H9 (cell line): ENCODE measurements at regions not wholly inside any gene's neighbourhood (a gene's known extent, or its start where the extent isn't known, plus 50 kb on each side); places are given as distances from the start of the nearest gene placed in this dataset.

Experiments
- DNase-seq: peaks from one replicate; pipeline ENCODE4 v3.0.0-alpha.2; 2017
- H2AFZ ChIP-seq: one replicate; pipeline ENCODE4 v1.6.1; 2013; ENCODE audit warnings: mild to moderate bottlenecking, low read length, control low read depth, moderate library complexity
- H2AK5ac ChIP-seq: 2 replicates; pipeline ENCODE4 v1.6.1; 2013; ENCODE audit warnings: low read length, control low read depth, mixed read lengths; ENCODE audit not compliant: insufficient read length
- H2BK120ac ChIP-seq: one replicate; pipeline ENCODE4 v1.6.1; 2013; ENCODE audit warnings: low read depth, mild to moderate bottlenecking, low read length, control low read depth, inconsistent platforms; ENCODE audit not compliant: poor library complexity, severe bottlenecking
- H2BK12ac ChIP-seq: 2 replicates; pipeline ENCODE4 v1.6.1; 2013; ENCODE audit warnings: low read length, control low read depth, mixed read lengths, low read depth; ENCODE audit not compliant: insufficient read length
- H2BK15ac ChIP-seq: 2 replicates; pipeline ENCODE4 v1.6.1; 2013; ENCODE audit warnings: low read depth, low read length, control low read depth
- H2BK20ac ChIP-seq: one replicate; pipeline ENCODE4 v1.6.1; 2013; ENCODE audit warnings: low read depth, mild to moderate bottlenecking, low read length, control low read depth, inconsistent platforms; ENCODE audit not compliant: poor library complexity, severe bottlenecking
- H2BK5ac ChIP-seq: 2 replicates; pipeline ENCODE4 v1.6.1; 2013; ENCODE audit warnings: low read length, control low read depth, mixed read lengths; ENCODE audit not compliant: insufficient read length
- H3K14ac ChIP-seq: 2 replicates; pipeline ENCODE4 v1.6.1; 2013; ENCODE audit warnings: low read length, control low read depth; ENCODE audit not compliant: insufficient read depth
- H3K18ac ChIP-seq: 2 replicates; pipeline ENCODE4 v1.6.1; 2013; ENCODE audit warnings: low read depth, mild to moderate bottlenecking, mixed read lengths, low read length, control low read depth; ENCODE audit not compliant: insufficient read length
- H3K23ac ChIP-seq: 2 replicates; pipeline ENCODE4 v1.6.1; 2013; ENCODE audit warnings: low read length, control low read depth, mixed read lengths, low read depth; ENCODE audit not compliant: insufficient read length
- H3K23me2 ChIP-seq: 2 replicates; pipeline ENCODE4 v1.6.1; 2013; ENCODE audit warnings: low read depth, mild to moderate bottlenecking, mixed read lengths, low read length, control low read depth; ENCODE audit not compliant: insufficient read length, poor library complexity, severe bottlenecking
- H3K27ac ChIP-seq: 2 replicates; pipeline ENCODE4 v1.5.1; 2013; ENCODE audit warnings: low read length, control low read depth, mixed read lengths, low read depth; ENCODE audit not compliant: insufficient read length
- H3K27me3 ChIP-seq: 2 replicates; pipeline ENCODE4 v1.6.1; 2013; ENCODE audit warnings: low read length, control low read depth, inconsistent platforms; ENCODE audit not compliant: insufficient read depth
- H3K4ac ChIP-seq: 2 replicates; pipeline ENCODE4 v1.6.1; 2013; ENCODE audit warnings: low read depth, mild to moderate bottlenecking, control low read depth, inconsistent platforms, low read length, moderate library complexity
- H3K4me1 ChIP-seq: 2 replicates; pipeline ENCODE4 v1.6.1; 2013; ENCODE audit warnings: low read length, control low read depth, inconsistent platforms; ENCODE audit not compliant: insufficient read depth
- H3K4me2 ChIP-seq: 2 replicates; pipeline ENCODE4 v1.6.1; 2013; ENCODE audit warnings: low read length, control low read depth, mixed read lengths; ENCODE audit not compliant: insufficient read length, insufficient read depth
- H3K56ac ChIP-seq: 2 replicates; pipeline ENCODE4 v1.6.1; 2013; ENCODE audit warnings: low read depth, mild to moderate bottlenecking, mixed read lengths, low read length, control low read depth; ENCODE audit not compliant: insufficient read length
- H3K79me1 ChIP-seq: 2 replicates; pipeline ENCODE4 v1.6.1; 2013; ENCODE audit warnings: low read depth, mild to moderate bottlenecking, moderate library complexity, low read length, control low read depth, inconsistent platforms; ENCODE audit not compliant: insufficient read depth, poor library complexity, severe bottlenecking
- H3K79me2 ChIP-seq: 2 replicates; pipeline ENCODE4 v1.6.1; 2013; ENCODE audit warnings: low read length, control low read depth, inconsistent platforms; ENCODE audit not compliant: insufficient read depth
- H3K9ac ChIP-seq: 2 replicates; pipeline ENCODE4 v1.6.1; 2013; ENCODE audit warnings: low read length, control low read depth, mixed read lengths; ENCODE audit not compliant: insufficient read length; ENCODE audit errors: extremely low read depth
- H3K9me3 ChIP-seq: one replicate; pipeline ENCODE4 v1.6.1; 2013; ENCODE audit warnings: low read depth, low read length, inconsistent platforms; ENCODE audit not compliant: control insufficient read depth
- H3T11ph ChIP-seq: one replicate; pipeline ENCODE4 v1.6.1; 2013; ENCODE audit warnings: mild to moderate bottlenecking, low read length, control low read depth, inconsistent platforms
- H4K20me1 ChIP-seq: one replicate; pipeline ENCODE4 v1.6.1; 2013; ENCODE audit not compliant: control insufficient read depth, insufficient read length, insufficient read depth
- H4K5ac ChIP-seq: 2 replicates; pipeline ENCODE4 v1.6.1; 2013; ENCODE audit warnings: low read depth, mild to moderate bottlenecking, mixed read lengths, low read length, control low read depth; ENCODE audit not compliant: insufficient read length
- H4K8ac ChIP-seq: replicated peaks from 2 replicates; pipeline ENCODE4 v1.6.1; 2013; ENCODE audit warnings: low read length, control low read depth, mixed read lengths, low read depth; ENCODE audit not compliant: insufficient read length
- H4K91ac ChIP-seq: 2 replicates; pipeline ENCODE4 v1.6.1; 2013; ENCODE audit warnings: low read depth, mild to moderate bottlenecking, moderate library complexity, mixed read lengths, low read length, control low read depth; ENCODE audit not compliant: insufficient read length
- H3K27ac Mint-ChIP-seq, 3 experiments: 2 replicates in 2 of 3; 3 replicates in 1 of 3; pipeline ENCODE4 v1.8.0; 2020 to 2021; ENCODE audit warnings: mixed read lengths in 3 of 3, mild to moderate bottlenecking in 1 of 3, moderate library complexity in 1 of 3
- H3K27me3 Mint-ChIP-seq: 2 replicates; pipeline ENCODE4 v1.8.0; 2021; ENCODE audit warnings: low read depth, mild to moderate bottlenecking, moderate library complexity, mixed read lengths
- H3K36me3 Mint-ChIP-seq, 3 experiments: 2 replicates in 2 of 3; 3 replicates in 1 of 3; pipeline ENCODE4 v1.8.0; 2020 to 2021; ENCODE audit warnings: low read depth in 3 of 3, mixed read lengths in 3 of 3; ENCODE audit not compliant: insufficient read depth in 1 of 3
- H3K4me1 Mint-ChIP-seq, 2 experiments: 2 replicates each; pipeline ENCODE4 v1.8.0; 2020; ENCODE audit warnings: mixed read lengths in 2 of 2
- H3K4me3 Mint-ChIP-seq, 2 experiments: 2 replicates in 1 of 2; 3 replicates in 1 of 2; pipeline ENCODE4 v1.8.0; 2020 to 2021; ENCODE audit warnings: mild to moderate bottlenecking in 2 of 2, mixed read lengths in 2 of 2, moderate library complexity in 1 of 2
- H3K9me3 Mint-ChIP-seq, 2 experiments: 2 replicates in 1 of 2; 3 replicates in 1 of 2; pipeline ENCODE4 v1.8.0; 2020; ENCODE audit warnings: mild to moderate bottlenecking in 2 of 2, mixed read lengths in 2 of 2, moderate library complexity in 1 of 2
- CTCF ChIP-seq: fragments of 200-600 bp; sonication (generic); conservative IDR thresholded peaks from 3 replicates; pipeline ENCODE4 v1.8.0; 2021; ENCODE audit warnings: antibody characterized with exemption, mild to moderate bottlenecking
- WGBS: extraction: QIAGEN DNeasy Blood & Tissue Kit; methylation state at CpG from one replicate; pipeline ENCODE4 v1.1.7; 2013; ENCODE audit warnings: missing lambda C conversion rate, low lambda C conversion rate, mixed read lengths; ENCODE audit not compliant: insufficient read length; ENCODE audit errors: extremely low coverage; 5-methylcytosine and 5-hydroxymethylcytosine counted together

- Histone ChIP-seq H3K79me1 (no peaks in the 10 kb centered on the region), H3K4me2 (no peak overlapping the region), H2BK5ac (no peak overlapping the region), H3K23ac (no peak overlapping the region), H3K14ac (no peak overlapping the region; the same call in 1 of the 2 replicates), H3K27ac (no peak overlapping the region), H2BK12ac (no peak overlapping the region), H4K5ac (no peak overlapping the region), H2AK5ac (no peak overlapping the region), H3K23me2 (no peaks in the 10 kb centered on the region), H3K27me3 (no peaks in the 10 kb centered on the region), H3K18ac (no peak overlapping the region), H3K9me3 (no peaks in the 10 kb centered on the region), H3T11ph (no peak overlapping the region), H3K79me2 (no peaks in the 10 kb centered on the region), H4K91ac (no peak overlapping the region), H4K8ac (no peak overlapping the region), H2BK120ac (no peak overlapping the region), H2AFZ (no peak overlapping the region), H3K4ac (no peak overlapping the region), H3K9ac (no peak overlapping the region), H3K4me1 (no peaks in the 10 kb centered on the region), H2BK20ac (no peak overlapping the region), H2BK15ac (no peak overlapping the region), H3K56ac (no peak overlapping the region), H4K20me1 (no peaks in the 10 kb centered on the region)
- WGBS = no CpG with 5 or more reads among the region's 12 CpGs
- peak; percentile 12 for DNase-seq
- no peak for TF ChIP-seq CTCF
- Mint-ChIP-seq H3K9me3 (peaks cover under 1 to 3% of the 10 kb centered on the region in 2 experiments; a peak in 1 of 5 replicates), H3K27ac (no peak overlapping the region), H3K4me3 (no peak overlapping the region), H3K27me3 (peaks cover 27% of the 10 kb centered on the region), H3K36me3 (no peaks in the 10 kb centered on the region), H3K4me1 (peaks cover 5% of the 10 kb centered on the region in 2 experiments)
Observed at GRCh38 chr7:155979994-155980393, 167.7 kb upstream of the SHH start.
